K562 (cell line): ENCODE measurements at regions not wholly inside any gene's neighbourhood (a gene's known extent, or its start where the extent isn't known, plus 50 kb on each side); places are given as distances from the start of the nearest gene placed in this dataset.

Source experiments
- ATAC-seq: fragments of 200-7000 bp; cut with Tn5 transposase; 3 replicates; pipeline ENCODE4 v1.9.1; 2020; ENCODE audit warnings: moderate library complexity
- BruUV-seq: library from RNA; stranded (reverse); fragments of 400-500 nt; replicated peaks from 2 replicates; lab custom pipeline; 2021; lab: Mats Ljungman, UMichigan
- CTCF ChIA-PET: fragments of 300-600 bp; formaldehyde crosslinking; extraction: SDS; loops from one replicate; lab custom pipeline; 2021; ENCODE audit warnings: low intra/inter-chr PET ratio; lab: Yijun Ruan, JAX
- POLR2A ChIA-PET: fragments of 300-600, 350-650 bp; sonication (Branson Sonifier 250); formaldehyde crosslinking; extraction: SDS; loops from one replicate; lab custom pipeline; 2021; ENCODE audit warnings: antibody characterized with exemption, inconsistent platforms; lab: Yijun Ruan, JAX
- DNase-seq, 4 experiments: peaks; one replicate each; pipeline versions ENCODE4 v3.0.0 to v3.0.0-alpha.2; 2011 to 2018; ENCODE audit warnings: low spot score in 3 of 4, mixed read lengths in 3 of 4; ENCODE audit errors: extremely low read depth in 1 of 4
- FAIRE-seq: peaks from 2 replicates; lab custom pipeline; 2011; peaks lifted over from hg19 to GRCh38; lab: Jason Lieb, UNC
- H2AFZ ChIP-seq: 2 replicates; pipeline ENCODE4 v1.6.0; 2011; ENCODE audit warnings: low read depth, low read length, control low read depth, inconsistent platforms
- H3K27ac ChIP-seq: fragments of 200-600 bp; 3 replicates; pipeline ENCODE4 v1.8.0; 2011; ENCODE audit warnings: low read depth, mild to moderate bottlenecking, control low read depth, inconsistent platforms, low read length, moderate library complexity, mixed read lengths; ENCODE audit errors: extremely low read depth
- H3K27me3 ChIP-seq, 2 experiments: fragments of 300-600 bp in 1 of 2; 2 replicates in 1 of 2; 3 replicates in 1 of 2; pipeline versions ENCODE4 v1.6.0 to v1.8.0; 2011; ENCODE audit warnings: inconsistent platforms in 2 of 2, low read length in 2 of 2, mild to moderate bottlenecking in 1 of 2, mixed read lengths in 1 of 2, moderate library complexity in 1 of 2; ENCODE audit not compliant: control insufficient read depth in 2 of 2, insufficient read depth in 2 of 2
- H3K36me3 ChIP-seq: fragments of 300-600 bp; 3 replicates; pipeline ENCODE4 v1.8.0; 2011; ENCODE audit warnings: mild to moderate bottlenecking, low read length, inconsistent platforms; ENCODE audit not compliant: control insufficient read depth, insufficient read depth
- H3K4me1 ChIP-seq, 2 experiments: fragments of 200-600 bp in 1 of 2; replicated peaks in 1 of 2; 2 replicates in 1 of 2; 3 replicates in 1 of 2; pipeline versions ENCODE4 v1.5.1 to v1.8.0; 2011; ENCODE audit warnings: inconsistent platforms in 2 of 2, low read length in 2 of 2, mild to moderate bottlenecking in 1 of 2, mixed read lengths in 1 of 2, moderate library complexity in 1 of 2; ENCODE audit not compliant: control insufficient read depth in 2 of 2, insufficient read depth in 2 of 2
- H3K4me2 ChIP-seq: 2 replicates; pipeline ENCODE4 v1.6.1; 2011; ENCODE audit warnings: low read length, control low read depth, inconsistent platforms, mixed read lengths; ENCODE audit not compliant: insufficient read depth
- H3K4me3 ChIP-seq: fragments of 200-600 bp; sonication (generic), shearing (Covaris generic); 2 replicates; pipeline ENCODE4 v1.5.1; 2016; ENCODE audit warnings: control low read depth, inconsistent platforms
- H3K79me2 ChIP-seq: fragments of 200-600 bp; 3 replicates; pipeline ENCODE4 v1.8.0; 2011; ENCODE audit warnings: low read length, inconsistent platforms; ENCODE audit not compliant: control insufficient read depth, insufficient read depth
- H3K9ac ChIP-seq, 2 experiments: 2 replicates each; pipeline versions ENCODE4 v1.6.0 to v1.6.1; 2011; ENCODE audit warnings: low read depth in 2 of 2, low read length in 2 of 2, control low read depth in 1 of 2, inconsistent platforms in 1 of 2, mild to moderate bottlenecking in 1 of 2, mixed read lengths in 1 of 2; ENCODE audit not compliant: insufficient read depth in 1 of 2
- H3K9me1 ChIP-seq: one replicate; pipeline ENCODE4 v1.6.0; 2011; ENCODE audit warnings: inconsistent platforms, mild to moderate bottlenecking, low read length, moderate library complexity; ENCODE audit not compliant: control insufficient read depth, insufficient read depth
- H3K9me3 ChIP-seq: replicated peaks from 2 replicates; pipeline ENCODE4 v1.5.1; 2011; ENCODE audit warnings: low read depth, low read length, inconsistent platforms; ENCODE audit not compliant: control insufficient read depth, insufficient read depth
- H4K20me1 ChIP-seq: replicated peaks from 2 replicates; pipeline ENCODE4 v1.6.1; 2011; ENCODE audit warnings: low read length, inconsistent platforms, mixed read lengths; ENCODE audit not compliant: control insufficient read depth, insufficient read depth
- BCOR ChIP-seq: fragments of 450-650 bp; IDR thresholded peaks from 2 replicates; pipeline ENCODE4 v1.6.1; 2016
- CEBPG ChIP-seq, 3 experiments: fragments of 200-800 bp in 1 of 3; sonication (Bioruptor generic) in 1 of 3; sonication (generic) in 1 of 3; formaldehyde crosslinking in 1 of 3; IDR thresholded peaks in 2 of 3; conservative IDR thresholded peaks in 1 of 3; 2 replicates each; pipeline versions ENCODE4 v1.6.1 to v1.8.0; 2016 to 2022; ENCODE audit warnings: missing compliant biosample characterization in 2 of 3, missing genetic modification characterization in 2 of 3, mild to moderate bottlenecking in 1 of 3, missing genetic modification reagents in 1 of 3
- HIVEP1 ChIP-seq: fragments of 250-450 bp; sonication (Bioruptor Pico); IDR thresholded peaks from 2 replicates; pipeline ENCODE4 v1.4.0; 2020; ENCODE audit warnings: mild to moderate bottlenecking
- HMGN3 ChIP-seq: IDR thresholded peaks from 2 replicates; pipeline ENCODE4 v1.6.1; 2011; ENCODE audit warnings: borderline replicate concordance, low read depth, mild to moderate bottlenecking, mixed read lengths, low read length; ENCODE audit not compliant: insufficient read length; ENCODE audit errors: extremely low read depth
- MYNN ChIP-seq, 2 experiments: sonication (generic); formaldehyde crosslinking in 1 of 2; IDR thresholded peaks; 2 replicates each; pipeline versions ENCODE4 v1.5.0 to v1.6.1; 2016 to 2020; ENCODE audit warnings: antibody characterized with exemption in 1 of 2, missing genetic modification reagents in 1 of 2
- ZBTB17 ChIP-seq: fragments of 450-650 bp; formaldehyde crosslinking; IDR thresholded peaks from 2 replicates; pipeline ENCODE4 v1.4.0; 2020; ENCODE audit warnings: mild to moderate bottlenecking
- ZNF3 ChIP-seq: fragments of 250-450 bp; sonication (Bioruptor Pico); IDR thresholded peaks from 2 replicates; pipeline ENCODE4 v1.5.0; 2021; ENCODE audit warnings: mild to moderate bottlenecking, moderate library complexity
- WGBS: fragments of 100-300 bp; shearing (Covaris generic); methylation state at CpG from one replicate; pipeline ENCODE4 v1.1.6; 2016; ENCODE audit warnings: low coverage, mixed read lengths; ENCODE audit not compliant: insufficient coverage; ENCODE audit errors: missing lambda C conversion rate; 5-methylcytosine and 5-hydroxymethylcytosine counted together
- in situ Hi-C: fragments of 300-500 bp; cut with MboI; formaldehyde crosslinking; loops from 4 replicates; pipeline ENCODE4 v1.15.0; 2018; ENCODE audit warnings: inconsistent platforms, mixed read lengths
- intact Hi-C: fragments of 100-400 bp; cut with micrococcal nuclease; formaldehyde crosslinking; loops from 2 replicates; pipeline ENCODE4 v1.14.2; 2022
- TF ChIP-seq, protein P1 (sequence below): fragments of 250-450 bp; sonication (Bioruptor Pico); IDR thresholded peaks from 2 replicates; pipeline ENCODE4 v1.5.0; 2021
- TF ChIP-seq, protein P2 (sequence below): fragments of 250-450 bp; sonication (Bioruptor Pico); IDR thresholded peaks from 2 replicates; pipeline ENCODE4 v1.8.0; 2022; ENCODE audit warnings: moderate library complexity, mild to moderate bottlenecking, inconsistent platforms
- TF ChIP-seq, protein P3 (sequence below), 2 experiments: fragments of 200-800 bp in 1 of 2; sonication (Bioruptor generic) in 1 of 2; sonication (generic) in 1 of 2; formaldehyde crosslinking in 1 of 2; IDR thresholded peaks in 1 of 2; conservative IDR thresholded peaks in 1 of 2; 2 replicates each; pipeline versions ENCODE4 v1.5.0 to v1.6.1; 2016 to 2020; ENCODE audit warnings: missing compliant biosample characterization in 1 of 2, missing genetic modification characterization in 1 of 2, missing genetic modification reagents in 1 of 2
- TF ChIP-seq, protein P4 (sequence below): fragments of 250-450 bp; sonication (Bioruptor Pico); IDR thresholded peaks from 2 replicates; pipeline ENCODE4 v1.9.0; 2021; ENCODE audit warnings: mild to moderate bottlenecking, inconsistent platforms
- TF ChIP-seq, protein P5 (sequence below): IDR thresholded peaks from 2 replicates; pipeline ENCODE4 v1.6.1; 2014; ENCODE audit warnings: antibody characterized with exemption
- TF ChIP-seq, protein P6 (sequence below): fragments of 250-450 bp; sonication (Bioruptor Pico); IDR thresholded peaks from 2 replicates; pipeline ENCODE4 v1.6.1; 2021; ENCODE audit warnings: mild to moderate bottlenecking

DNA sequence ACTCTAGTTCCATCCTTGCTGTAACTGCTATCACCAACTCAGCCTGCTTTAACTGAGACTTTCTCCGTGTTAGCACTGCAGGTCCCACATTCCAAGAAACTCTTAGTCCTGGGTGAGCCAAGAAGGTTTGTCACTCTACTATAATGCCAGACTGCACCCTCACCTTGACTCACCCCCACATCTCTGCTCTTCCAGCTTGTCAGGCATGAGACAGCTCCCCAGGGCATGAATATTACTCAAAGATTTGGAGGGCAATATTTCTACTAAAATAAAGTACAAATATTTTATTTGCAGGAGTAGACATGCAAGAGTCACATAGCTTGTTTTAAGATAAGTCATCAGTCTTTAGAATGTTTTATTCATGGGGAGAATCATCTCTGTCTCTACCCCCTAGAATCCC, 110.2 kb downstream of the MATN1 start:
- TF ChIP-seq HMGN3 (no peak), MYNN (IDR thresholded peaks at IDR 0.05) (no peak), MYNN (CRISPR knock-in tag; IDR thresholded peaks at IDR 0.05) (no peak), HIVEP1 (no peak), CEBPG (CRISPR knock-in tag; IDR thresholded peaks at IDR 0.05) (no peak), CEBPG (tag; conservative IDR thresholded peaks at IDR 0.05 in 1 of 2, IDR thresholded peaks at IDR 0.05 in 1 of 2) (no peak), ZNF3 (CRISPR knock-in tag) (no peak), ZBTB17 (no peak), BCOR (no peak)
- TF ChIP-seq, protein P1, sequence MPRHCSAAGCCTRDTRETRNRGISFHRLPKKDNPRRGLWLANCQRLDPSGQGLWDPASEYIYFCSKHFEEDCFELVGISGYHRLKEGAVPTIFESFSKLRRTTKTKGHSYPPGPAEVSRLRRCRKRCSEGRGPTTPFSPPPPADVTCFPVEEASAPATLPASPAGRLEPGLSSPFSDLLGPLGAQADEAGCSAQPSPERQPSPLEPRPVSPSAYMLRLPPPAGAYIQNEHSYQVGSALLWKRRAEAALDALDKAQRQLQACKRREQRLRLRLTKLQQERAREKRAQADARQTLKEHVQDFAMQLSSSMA = no peak
- TF ChIP-seq, protein P2, sequence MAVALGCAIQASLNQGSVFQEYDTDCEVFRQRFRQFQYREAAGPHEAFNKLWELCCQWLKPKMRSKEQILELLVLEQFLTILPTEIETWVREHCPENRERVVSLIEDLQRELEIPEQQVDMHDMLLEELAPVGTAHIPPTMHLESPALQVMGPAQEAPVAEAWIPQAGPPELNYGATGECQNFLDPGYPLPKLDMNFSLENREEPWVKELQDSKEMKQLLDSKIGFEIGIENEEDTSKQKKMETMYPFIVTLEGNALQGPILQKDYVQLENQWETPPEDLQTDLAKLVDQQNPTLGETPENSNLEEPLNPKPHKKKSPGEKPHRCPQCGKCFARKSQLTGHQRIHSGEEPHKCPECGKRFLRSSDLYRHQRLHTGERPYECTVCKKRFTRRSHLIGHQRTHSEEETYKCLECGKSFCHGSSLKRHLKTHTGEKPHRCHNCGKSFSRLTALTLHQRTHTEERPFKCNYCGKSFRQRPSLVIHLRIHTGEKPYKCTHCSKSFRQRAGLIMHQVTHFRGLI (CRISPR knock-in tag) = no peak
- TF ChIP-seq, protein P3, sequence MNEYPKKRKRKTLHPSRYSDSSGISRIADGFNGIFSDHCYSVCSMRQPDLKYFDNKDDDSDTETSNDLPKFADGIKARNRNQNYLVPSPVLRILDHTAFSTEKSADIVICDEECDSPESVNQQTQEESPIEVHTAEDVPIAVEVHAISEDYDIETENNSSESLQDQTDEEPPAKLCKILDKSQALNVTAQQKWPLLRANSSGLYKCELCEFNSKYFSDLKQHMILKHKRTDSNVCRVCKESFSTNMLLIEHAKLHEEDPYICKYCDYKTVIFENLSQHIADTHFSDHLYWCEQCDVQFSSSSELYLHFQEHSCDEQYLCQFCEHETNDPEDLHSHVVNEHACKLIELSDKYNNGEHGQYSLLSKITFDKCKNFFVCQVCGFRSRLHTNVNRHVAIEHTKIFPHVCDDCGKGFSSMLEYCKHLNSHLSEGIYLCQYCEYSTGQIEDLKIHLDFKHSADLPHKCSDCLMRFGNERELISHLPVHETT (CRISPR knock-in tag; conservative IDR thresholded peaks at IDR 0.05 in 1 of 2, IDR thresholded peaks at IDR 0.05 in 1 of 2) = no peak
- TF ChIP-seq, protein P4, sequence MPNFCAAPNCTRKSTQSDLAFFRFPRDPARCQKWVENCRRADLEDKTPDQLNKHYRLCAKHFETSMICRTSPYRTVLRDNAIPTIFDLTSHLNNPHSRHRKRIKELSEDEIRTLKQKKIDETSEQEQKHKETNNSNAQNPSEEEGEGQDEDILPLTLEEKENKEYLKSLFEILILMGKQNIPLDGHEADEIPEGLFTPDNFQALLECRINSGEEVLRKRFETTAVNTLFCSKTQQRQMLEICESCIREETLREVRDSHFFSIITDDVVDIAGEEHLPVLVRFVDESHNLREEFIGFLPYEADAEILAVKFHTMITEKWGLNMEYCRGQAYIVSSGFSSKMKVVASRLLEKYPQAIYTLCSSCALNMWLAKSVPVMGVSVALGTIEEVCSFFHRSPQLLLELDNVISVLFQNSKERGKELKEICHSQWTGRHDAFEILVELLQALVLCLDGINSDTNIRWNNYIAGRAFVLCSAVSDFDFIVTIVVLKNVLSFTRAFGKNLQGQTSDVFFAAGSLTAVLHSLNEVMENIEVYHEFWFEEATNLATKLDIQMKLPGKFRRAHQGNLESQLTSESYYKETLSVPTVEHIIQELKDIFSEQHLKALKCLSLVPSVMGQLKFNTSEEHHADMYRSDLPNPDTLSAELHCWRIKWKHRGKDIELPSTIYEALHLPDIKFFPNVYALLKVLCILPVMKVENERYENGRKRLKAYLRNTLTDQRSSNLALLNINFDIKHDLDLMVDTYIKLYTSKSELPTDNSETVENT (CRISPR knock-in tag) = no peak
- TF ChIP-seq, protein P5, sequence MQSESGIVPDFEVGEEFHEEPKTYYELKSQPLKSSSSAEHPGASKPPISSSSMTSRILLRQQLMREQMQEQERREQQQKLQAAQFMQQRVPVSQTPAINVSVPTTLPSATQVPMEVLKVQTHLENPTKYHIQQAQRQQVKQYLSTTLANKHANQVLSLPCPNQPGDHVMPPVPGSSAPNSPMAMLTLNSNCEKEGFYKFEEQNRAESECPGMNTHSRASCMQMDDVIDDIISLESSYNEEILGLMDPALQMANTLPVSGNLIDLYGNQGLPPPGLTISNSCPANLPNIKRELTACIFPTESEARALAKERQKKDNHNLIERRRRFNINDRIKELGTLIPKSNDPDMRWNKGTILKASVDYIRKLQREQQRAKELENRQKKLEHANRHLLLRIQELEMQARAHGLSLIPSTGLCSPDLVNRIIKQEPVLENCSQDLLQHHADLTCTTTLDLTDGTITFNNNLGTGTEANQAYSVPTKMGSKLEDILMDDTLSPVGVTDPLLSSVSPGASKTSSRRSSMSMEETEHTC = no peak
- TF ChIP-seq, protein P6, sequence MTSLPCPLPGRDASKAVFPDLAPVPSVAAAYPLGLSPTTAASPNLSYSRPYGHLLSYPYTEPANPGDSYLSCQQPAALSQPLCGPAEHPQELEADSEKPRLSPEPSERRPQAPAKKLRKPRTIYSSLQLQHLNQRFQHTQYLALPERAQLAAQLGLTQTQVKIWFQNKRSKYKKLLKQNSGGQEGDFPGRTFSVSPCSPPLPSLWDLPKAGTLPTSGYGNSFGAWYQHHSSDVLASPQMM (CRISPR knock-in tag) = no peak
- FAIRE-seq = no peak
- in situ Hi-C loops = no loop called here

More for the DNA sequence above, 110.2 kb downstream of the MATN1 start:
- ATAC-seq (no peak), DNase-seq (no peak)
- no peaks in the 10 kb centered on the region; the same call in 1 of the 2 replicates for H4K20me1 ChIP-seq
- intact Hi-C loops = no loop called here
- H3K9me3 ChIP-seq = no peaks in the 10 kb centered on the region
- H3K36me3 ChIP-seq = no peaks in the 10 kb centered on the region
- H3K27ac ChIP-seq = no peak overlapping the region
- no peak overlapping the region for H2AFZ ChIP-seq
- 0% methylated on average over 1 of the region's 1 CpG for WGBS
- H3K4me3 ChIP-seq = no peak overlapping the region
- no peaks in the 10 kb centered on the region for H3K79me2 ChIP-seq
- no peaks in the 10 kb centered on the region for H3K9me1 ChIP-seq
- POLR2A ChIA-PET = interaction anchor here (2.7 kb wide), 1 partner anchor 10 kb away, joined by 11 read pairs; no protein-coding TSS in a partner anchor
- H3K27me3 ChIP-seq = peaks cover 4 to 21% of the 10 kb centered on the region in 2 experiments; a peak in 3 of 5 replicates
- H3K4me2 ChIP-seq = no peak overlapping the region
- no peak overlapping the region for H3K9ac ChIP-seq
- no peaks in the 10 kb centered on the region for H3K4me1 ChIP-seq
- CTCF ChIA-PET = no interaction called here
- no TSS peak for BruUV-seq
